ENCODE measurements at regions not wholly inside any gene's neighbourhood (a gene's known extent, or its start where the extent isn't known, plus 50 kb on each side); places are given as distances from the start of the nearest gene placed in this dataset.

- peak; percentile 59 for TF ChIP-seq CTCF (conservative IDR thresholded peaks at IDR 0.05; ENCODE audit: low read length)
- DNase-seq (ENCODE audit: low read depth) = peak; percentile 35
- no peak overlapping the region for H3K4me3 ChIP-seq (ENCODE audit: low read length)
Measured at GRCh38 chr1:232880354-232880753, 70.1 kb upstream of the NTPCR start.

DNA sequence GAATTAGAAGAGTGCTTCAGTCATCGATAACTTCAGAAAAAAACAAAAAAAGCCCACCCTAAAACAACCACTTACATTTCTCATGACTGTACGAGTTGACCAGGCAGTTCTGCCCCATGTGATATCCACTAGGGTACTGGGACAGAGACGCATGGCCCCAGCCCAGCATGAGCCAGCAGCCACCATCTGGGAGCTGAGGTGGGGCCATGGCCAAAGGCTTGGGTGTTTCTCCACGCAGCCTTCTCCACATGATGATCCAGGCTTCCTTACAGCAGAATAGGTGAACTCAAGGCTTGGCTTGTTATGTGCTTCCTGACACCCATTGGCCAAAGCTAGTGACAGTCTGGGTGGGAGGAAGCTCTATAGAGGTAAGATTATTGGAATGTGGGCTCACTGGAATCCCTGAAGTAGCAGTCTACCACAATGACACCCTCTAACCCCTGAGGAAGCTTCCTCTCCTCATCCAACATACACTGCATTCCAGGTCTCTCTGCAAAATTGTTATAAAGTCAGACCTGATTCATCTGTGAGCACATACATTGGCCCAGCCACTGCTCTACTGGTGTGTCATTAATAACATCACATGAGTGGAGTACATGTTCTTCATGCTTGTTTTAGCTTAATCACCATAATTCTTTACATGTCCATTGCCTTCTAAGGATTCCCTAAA lies 66.3 kb upstream of the NTPCR start:
- TF ChIP-seq CTCF (conservative IDR thresholded peaks at IDR 0.05; ENCODE audit: low read length) = no peak
- DNase-seq (ENCODE audit: low read depth) = peak; percentile 37
- no peak overlapping the region for H3K4me3 ChIP-seq (ENCODE audit: low read length)

DNA sequence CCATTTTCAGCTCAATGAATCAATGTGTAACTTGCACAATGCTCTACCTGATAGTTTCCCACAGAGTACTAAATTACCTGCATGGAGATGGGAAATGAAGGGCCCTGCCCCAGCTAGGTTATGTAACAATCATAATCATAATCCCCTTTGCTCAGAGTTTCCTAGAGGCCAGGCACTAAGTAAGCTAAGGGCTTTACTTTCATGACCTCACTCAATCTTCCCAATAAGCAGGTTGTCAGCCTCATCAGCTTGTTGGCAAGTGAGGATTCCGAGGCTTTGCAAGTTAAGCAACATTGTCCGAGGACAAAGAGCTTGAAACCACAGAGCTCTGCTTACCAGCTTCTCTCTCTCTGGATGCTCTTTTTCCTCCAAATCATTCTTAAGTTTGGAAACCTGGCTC lies 64.1 kb upstream of the NTPCR start:
- H3K4me3 ChIP-seq (ENCODE audit: low read length) = no peak overlapping the region
- DNase-seq (ENCODE audit: low read depth) = peak; percentile 35
- TF ChIP-seq CTCF (conservative IDR thresholded peaks at IDR 0.05; ENCODE audit: low read length) = no peak

DNA sequence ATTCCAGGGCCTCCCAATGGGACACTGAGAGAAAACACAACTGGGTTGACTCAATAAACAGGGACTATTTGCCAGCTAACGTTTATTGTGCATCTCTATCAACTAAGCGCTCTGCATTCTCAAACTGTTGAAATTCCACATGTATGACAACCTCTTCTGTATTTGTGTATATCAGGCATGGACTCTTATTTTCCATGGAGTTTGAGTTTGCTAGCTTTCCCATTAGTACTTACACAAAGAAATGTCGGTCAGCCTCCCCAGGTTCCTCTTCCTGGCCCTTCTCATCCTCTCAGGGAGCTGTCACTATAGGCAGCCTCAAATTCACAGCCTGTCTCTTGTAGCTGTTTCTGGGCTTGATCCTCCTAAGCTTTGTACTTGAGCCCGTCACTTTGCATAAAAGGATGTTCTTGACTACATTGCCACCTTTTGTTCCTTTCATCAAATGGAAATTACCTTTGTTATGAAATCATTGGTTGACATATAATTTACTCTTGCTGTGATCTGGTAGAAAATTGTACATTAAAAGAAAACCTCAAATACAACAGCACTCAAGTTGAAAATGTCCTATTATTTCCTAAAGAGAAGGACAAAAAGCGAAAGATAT lies 60.0 kb upstream of the NTPCR start:
- no peak for DNase-seq (ENCODE audit: low read depth)
- H3K4me3 ChIP-seq (ENCODE audit: low read length) = no peak overlapping the region
- no peak for TF ChIP-seq CTCF (conservative IDR thresholded peaks at IDR 0.05; ENCODE audit: low read length)

DNA sequence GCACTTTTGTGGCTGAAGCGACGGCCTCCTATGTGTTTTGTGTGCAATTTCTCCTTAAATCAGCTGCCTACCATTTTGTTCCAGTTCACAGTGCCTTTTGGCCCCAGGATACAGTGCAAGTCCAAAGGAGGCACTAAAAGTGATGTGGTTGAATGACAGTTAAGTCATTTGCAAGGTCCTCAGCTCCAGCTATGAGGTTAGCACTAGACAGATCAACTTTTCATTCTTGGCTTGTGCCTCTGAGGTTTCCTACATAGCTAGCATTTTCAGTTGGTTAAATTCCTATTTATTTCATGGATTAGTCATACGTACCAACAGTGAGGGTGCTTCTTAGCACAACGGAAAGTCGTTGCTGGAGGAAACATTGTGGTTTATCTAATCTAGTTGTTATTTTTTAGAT lies 59.3 kb upstream of the NTPCR start:
- no peak overlapping the region for H3K4me3 ChIP-seq (ENCODE audit: low read length)
- no peak for TF ChIP-seq CTCF (conservative IDR thresholded peaks at IDR 0.05; ENCODE audit: low read length)
- DNase-seq (ENCODE audit: low read depth) = peak; percentile 94

GRCh38 chr1:232891656-232892317 lies 58.6 kb upstream of the NTPCR start:
- TF ChIP-seq CTCF (conservative IDR thresholded peaks at IDR 0.05; ENCODE audit: low read length) = no peak
- H3K4me3 ChIP-seq (ENCODE audit: low read length) = no peak overlapping the region
- DNase-seq (ENCODE audit: low read depth) = peak; percentile 66
